DMS79 (cell line): ENCODE measurements at regions not wholly inside any gene's neighbourhood (a gene's known extent, or its start where the extent isn't known, plus 50 kb on each side); places are given as distances from the start of the nearest gene placed in this dataset.
A peak's percentile ranks its signal among the peaks of the same experiment; 100 is the strongest.
"Not testable (repeated sequence)": the region's sequence is repeated elsewhere in the genome, so short reads cannot be mapped to it uniquely, and the experiment has no call there.

ENCODE experiments used
- DNase-seq: peaks from one replicate; lab custom pipeline; 2025; lab: John Stamatoyannopoulos, UW

DNA sequence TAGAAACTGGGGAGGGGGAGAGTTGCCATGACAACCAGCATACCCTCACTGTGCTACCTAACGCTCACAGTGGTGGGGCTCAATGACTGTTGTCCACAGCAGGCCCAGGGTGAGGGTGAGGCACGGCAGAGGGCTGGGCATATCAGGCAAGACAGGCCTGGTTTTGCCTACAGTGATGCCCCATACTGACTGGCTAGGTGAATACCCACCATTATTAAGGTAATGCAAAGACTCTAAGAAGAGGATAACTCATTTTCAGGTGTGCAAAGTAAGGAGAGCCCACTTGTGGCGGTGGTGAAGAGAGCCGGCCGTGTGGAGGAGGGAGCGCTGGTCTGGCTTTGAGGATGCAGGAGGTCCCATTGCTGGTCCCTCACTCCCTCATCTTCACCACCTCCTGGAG is 422.3 kb downstream of the FUT8 start:
- no peak for DNase-seq

DNA sequence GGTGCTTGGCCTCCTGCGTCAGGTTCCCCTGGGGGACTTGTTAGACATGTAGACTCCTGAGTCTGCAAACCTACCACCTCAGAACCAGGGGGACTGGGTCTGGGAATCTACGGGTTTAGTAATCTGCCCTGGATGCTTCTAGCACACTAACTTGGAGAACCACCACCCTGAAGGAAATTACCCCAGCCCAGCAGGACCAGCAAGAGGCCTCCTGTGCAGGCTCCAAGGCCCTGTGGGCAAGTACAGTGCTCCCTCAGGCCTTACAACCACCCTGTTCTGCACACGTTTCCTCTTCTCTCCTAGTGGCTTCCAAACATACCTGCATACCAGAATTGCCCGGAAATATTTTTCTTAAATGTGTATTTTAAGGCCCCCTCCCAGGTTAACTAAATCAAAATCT is 423.0 kb downstream of the FUT8 start:
- no peak for DNase-seq

DNA sequence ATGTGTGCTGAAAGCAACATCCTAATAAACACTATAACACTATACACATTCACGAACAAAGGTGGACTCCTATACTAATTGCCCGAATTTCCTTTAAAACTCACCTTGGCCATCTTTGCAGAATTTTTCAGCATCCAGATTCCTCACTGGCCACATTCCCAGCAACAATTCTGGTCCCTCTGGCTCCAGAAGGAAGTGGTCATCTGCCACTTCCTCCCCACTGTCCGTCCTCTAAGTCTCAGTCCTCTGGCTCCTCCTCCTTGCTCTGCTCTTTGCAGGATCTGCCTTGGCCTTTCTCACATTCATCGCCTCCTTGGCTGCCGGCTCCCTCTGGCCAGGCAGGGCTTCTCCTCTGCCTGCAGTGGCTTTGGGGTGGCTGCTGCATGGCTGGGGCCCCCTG is 426.0 kb downstream of the FUT8 start:
- no peak for DNase-seq

DNA sequence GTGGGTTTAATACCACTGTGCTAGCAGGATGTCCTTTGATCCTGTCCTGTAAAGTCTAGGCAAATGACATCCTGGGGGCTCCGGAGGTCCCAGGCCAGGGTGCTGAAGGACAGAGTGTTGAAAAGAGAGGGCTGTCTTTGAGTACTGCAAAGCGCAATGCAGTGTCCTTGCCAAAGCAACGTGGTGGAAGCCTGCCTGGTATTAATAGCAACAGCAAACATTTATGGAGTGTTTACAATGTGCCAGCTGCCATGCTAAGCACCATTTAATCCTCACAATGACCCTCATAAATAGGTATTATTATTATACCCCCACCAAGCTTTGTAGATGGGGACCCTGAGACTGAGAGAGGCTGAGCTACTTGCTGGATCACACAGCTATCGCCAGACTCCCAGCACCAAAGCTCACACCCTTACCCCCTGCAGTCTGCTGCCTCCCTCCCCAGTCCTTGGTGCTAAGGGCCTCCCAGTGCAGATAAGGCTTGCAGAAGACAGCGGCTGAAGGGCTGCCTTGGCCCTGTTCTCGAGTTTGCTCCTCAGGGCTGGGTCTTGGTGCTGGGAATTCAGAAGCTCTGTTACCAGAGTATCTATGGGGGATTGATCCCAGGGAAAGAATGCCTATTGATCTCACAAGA is 427.7 kb downstream of the FUT8 start:
- peak; percentile 98 for DNase-seq

DNA sequence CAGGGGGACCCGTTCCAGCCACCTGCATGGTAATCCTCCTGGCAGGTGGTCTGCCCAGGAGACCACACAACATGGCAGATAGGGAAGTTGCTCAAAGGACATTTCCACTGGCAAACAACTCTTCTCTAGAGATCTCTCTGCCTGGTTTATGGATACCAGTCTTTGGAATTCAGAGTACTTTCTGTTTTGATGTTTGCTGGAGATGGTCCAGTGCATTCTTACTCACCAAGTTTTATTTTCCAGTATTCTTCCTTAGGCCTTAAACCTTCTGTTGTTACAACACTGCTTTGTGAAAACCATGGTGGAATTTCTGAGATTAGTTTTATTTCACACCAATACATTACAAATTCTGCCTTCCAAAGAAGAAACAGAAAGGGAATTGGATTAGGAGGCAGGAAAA is 428.3 kb downstream of the FUT8 start:
- DNase-seq, result peak; percentile 52

DNA sequence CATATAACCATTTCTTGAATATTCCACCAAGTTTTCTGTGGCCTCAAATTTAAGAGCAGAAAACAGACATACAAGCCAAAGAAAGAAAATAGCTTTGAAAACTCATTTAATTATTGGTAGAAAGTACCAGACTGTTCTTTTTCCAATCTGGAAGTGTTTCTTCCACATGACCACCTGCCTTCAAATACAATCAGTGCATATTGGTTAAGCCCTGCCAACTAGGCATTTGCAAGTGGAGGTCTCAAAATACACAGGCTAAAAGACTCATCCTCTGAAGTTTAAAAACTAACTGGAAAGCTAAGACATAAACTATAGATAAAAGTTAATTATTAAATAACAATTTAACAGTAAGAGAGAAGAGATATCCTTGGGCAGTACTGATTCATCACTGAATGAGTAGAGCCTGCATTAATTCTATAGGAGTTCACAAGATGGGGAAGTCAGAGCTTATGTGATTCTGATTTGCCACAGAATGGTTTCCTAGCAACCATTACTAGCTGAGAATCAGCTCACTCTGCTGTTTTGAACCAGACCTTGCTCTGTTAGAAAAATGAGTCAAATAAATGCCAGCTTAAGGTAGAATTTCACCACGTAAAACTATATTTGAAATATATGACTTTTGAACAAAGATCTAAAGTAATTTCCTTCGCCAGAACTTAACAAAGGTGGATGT is 433.8 kb downstream of the FUT8 start:
- peak; percentile 33 for DNase-seq

DNA sequence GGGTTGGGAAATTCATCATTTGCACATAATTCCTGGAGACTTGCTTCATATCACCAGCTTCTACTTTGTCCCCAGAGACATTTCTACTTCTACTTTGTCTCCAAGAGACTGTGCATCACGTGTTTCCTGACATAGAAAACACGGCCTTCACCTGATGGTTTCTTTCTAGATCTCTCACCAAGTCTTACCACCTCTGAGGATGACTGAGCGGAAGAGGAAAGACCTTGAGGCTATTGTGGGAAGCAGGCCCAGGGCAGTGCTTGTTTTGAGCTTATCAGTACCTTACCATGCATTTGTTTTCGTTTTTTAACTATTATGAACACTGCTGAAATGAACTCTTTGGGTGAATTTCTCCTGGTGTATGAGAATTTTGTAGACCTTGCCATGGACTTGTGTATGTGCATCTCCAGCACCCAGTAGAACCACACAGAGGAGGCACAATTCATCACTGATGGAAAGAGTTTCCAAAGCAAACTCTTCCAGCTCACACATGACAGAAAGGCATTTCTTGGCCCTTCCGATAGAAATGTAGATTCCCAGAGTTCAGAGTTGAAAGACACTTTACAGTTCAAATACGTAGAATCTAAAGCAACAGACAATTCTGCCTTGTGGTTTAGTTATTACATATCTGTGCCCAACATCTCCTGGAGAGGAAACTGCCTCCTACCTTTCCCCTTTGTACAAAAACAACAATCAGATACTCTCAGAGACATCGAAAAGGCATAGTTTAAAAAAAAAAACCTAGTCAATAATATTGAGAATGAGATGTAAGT is 434.7 kb downstream of the FUT8 start:
- DNase-seq, result no peak

DNA sequence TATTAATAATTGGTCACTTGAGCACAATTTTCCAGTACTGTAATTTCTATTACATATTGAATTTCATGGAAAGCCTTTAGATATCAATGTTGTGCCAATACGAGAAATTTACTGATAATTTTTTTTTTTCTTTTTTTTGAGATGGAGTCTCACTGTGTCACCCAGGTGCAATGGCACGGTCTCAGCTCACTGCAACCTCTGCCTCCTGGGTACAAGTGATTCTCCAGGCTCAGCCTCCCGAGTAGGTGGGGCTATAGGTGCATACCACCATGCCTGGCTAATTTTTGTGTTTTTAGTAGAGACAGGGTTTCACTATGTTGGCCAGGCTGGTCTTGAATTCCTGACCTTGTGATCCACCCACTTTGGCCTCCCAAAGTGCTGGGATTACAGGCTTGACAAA is 435.4 kb downstream of the FUT8 start:
- not testable (repeated sequence) for DNase-seq

DNA sequence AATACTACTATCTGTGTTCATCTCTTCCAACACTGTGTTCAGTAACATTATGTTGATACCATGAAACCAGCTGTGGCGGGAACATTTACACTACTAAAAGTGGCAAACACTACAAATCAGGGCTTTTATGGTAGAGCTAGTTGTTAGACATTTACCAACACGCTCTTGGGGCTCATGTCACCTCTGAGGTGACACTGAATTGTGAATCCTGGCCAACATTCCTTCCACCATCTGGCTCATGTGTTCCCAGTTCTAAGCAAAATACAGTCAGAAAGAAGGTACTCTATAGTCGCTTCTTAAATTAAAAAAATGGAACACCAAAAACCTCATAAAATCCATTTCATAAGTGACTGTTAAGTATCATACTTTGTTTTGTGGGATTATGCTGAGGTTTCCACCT is 436.6 kb downstream of the FUT8 start:
- DNase-seq, result no peak

DNA sequence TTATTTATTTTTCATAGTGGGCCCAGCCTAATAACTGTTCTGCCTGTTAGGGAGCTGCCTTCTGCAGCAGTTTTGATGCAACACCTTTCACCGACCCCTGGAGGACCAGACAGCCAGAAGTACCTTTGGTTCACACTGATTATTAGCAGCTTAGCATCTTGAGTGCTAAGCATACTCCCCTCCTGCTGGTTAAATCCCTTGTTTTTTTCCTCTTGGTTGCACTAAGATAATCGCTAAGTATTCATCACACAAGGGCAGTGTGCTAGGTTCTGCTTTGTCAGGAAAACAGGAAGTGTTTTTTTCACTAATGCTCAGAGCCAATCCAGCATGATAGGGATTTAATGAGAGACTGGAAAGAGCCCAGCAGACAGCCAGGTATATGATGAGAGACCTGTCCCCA is 437.0 kb downstream of the FUT8 start:
- DNase-seq, result peak; percentile 67

DNA sequence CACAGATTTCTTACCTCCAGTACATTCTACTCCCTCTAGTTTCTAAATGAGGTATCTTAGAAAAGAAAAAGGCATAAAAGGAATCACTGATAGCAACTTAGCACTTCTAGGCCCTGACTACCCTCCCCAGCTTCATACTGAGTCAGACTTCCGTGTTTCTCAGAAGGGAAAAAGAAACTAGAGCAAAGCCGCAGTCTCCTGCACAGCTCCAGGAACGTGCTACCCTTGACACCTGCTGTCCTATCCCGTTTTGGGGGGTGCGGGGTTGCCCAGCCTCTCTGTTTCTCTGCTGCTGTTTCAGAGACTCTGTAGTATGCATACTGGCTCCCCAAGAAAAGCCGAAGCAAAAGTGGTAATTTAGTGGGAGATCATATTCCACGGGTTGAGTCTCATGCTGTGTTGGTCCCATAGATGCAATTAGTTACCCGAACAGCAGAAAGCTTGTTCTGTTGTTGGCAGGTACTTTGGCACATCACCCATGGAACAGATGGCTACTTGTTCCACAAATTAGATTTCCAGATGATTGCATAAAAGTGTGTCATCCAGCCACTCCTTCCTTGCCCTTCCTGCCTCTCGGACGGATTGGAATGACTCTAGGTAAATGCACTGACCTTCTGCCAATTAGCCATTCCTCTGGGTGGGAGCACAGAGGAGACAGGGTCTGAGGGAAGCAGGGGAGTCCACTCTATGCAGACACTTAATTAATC is 438.1 kb downstream of the FUT8 start:
- peak; percentile 59 for DNase-seq

DNA sequence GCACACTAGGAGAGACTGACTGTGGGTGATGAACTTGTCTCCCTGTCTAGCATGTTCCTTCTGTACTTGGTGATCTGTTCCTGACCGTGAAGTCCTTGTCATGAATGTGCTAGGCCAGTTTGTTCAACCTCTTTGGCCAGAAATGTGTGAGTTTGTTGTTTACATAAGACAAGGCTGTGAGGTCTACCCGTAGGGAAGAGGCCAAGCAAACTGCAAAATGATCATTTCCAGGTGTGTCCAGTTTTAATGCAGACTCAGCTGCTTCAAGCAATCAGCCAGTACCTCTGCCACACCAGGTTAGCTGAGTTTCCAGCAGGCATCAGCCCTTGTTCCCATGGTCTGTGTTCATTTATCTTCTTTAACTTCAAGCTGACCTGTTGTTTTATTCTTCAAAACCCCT is 440.2 kb downstream of the FUT8 start:
- no peak for DNase-seq

DNA sequence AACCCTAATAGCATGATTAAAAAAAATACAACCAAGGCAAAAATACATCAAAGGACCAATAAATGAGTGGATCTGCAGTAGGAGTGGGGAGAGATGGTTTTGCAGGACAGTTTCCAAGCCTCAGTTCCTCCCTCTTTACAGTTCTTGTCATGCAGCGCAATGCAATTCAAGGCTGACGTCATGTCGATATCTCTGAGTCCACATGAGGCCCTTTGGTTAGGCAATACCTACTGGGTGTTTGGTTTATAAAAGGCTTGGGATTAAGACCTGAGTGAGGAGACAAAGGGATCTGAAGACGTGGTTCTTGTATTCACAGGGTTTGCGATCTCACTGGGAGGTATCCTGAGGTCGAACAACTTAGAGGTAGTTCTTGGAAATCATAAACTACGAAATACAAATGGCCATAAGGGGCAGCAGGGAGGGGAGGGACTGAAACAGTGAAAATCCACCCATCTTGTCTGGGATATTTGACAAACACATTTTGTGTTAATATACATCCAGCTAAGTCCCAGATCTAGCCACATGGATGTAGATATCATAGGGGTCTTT is 441.0 kb downstream of the FUT8 start:
- DNase-seq, result no peak

DNA sequence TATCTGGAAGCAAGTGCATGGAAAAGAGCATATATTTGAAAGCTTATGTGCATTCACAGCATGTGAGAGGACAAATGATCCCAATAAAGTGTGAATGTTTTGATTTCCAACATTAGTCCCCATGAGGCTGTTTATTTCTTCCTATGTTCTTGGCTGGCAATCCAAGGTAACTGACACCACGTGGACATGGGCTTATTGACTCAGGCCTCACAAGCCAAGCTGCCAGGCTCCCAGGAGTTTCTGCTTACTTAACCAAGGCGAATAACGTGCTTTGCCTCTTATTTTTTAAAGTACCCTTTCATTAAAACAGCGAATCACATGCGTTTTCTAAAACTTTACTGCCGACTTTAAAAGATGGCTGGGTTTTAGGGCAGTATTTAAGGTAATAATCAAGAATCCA is 441.7 kb downstream of the FUT8 start:
- no peak for DNase-seq

DNA sequence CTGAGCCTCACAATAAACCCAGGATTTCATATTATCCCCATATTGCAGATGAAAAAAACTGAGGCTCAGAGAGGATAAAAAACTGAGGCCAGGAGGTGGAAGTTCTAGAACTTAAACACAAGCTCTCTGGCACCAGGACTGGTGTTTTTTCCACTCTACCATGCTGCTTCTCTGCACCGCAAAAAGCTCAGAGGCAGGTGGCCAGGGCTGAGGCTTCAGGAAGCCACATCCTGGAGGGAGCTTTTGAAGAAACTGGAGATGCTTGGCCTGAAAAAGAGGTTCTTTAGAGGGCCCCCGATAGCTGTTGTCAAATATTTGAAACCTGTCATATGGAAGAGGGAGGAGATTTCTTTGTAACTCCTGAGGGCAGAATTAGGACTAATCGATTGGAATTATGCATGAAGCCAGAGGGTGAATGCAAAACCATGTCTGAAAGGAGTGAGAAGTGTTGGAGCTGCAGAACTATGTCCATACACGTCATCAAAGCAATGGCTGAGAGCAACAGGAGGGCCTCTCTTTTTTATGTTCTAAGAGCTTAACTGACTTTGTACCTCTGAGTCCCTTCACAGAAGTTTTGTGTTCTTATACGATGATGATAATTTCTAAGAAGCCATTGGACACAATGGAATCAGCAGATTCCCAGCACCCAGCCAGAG is 448.6 kb downstream of the FUT8 start:
- no peak for DNase-seq

DNA sequence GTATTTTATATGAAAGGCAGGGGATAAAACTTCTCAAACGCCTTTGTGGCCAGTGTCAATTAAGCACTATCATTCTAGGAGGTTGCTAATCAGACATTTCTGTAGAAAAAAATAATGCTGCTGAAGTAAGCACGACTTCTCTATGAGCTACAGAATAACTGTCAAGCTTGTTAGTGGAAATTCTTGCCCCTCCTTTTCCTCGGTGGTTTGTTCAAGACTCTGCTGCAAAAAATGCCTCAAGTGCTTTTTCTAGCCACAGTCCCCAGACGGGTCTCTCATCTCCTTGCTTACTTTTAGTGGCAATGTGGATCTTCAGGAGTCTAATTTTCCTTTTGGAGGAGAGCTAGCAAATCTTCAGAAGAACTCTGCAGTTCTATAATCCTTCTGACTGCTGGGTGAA is 452.0 kb downstream of the FUT8 start:
- DNase-seq, result peak; percentile 2

DNA sequence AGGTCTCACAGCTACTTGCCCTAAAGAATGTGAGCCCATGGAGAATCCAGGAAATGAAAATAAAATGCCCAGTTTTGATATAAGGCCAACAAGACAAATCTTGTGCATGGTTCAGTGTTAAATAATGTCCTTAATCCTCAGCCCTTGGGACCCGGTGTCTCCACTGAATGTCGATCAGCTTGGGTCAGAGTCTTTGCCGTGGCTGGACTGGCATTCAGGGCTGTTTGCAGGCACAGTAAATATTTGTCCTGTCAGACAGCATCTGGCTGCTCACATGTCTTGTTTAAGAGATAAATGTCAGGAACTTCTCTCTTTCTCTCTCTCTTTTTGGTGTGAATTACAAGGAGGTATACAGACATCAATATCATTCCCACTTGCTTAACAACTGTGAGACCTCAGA is 452.5 kb downstream of the FUT8 start:
- DNase-seq, result no peak

DNA sequence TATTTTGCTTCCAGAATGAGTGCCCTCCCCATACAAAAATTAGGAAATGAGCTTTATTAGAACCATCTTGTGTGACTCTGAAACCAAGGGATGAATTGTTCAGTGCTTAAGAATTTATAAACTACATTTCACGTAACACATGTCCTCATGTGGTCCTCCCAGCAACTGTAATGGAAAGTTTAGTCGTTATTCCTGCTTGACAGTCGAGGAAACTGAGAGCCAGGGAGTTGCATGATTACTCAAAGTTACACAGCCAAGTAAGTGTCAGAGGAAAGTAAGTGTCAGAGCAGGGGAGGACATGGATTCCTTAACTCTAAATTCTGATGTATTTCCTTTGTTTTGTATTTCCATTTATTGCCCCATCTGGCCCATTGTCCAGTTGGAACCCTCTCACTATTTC is 453.9 kb downstream of the FUT8 start:
- DNase-seq, result no peak

DNA sequence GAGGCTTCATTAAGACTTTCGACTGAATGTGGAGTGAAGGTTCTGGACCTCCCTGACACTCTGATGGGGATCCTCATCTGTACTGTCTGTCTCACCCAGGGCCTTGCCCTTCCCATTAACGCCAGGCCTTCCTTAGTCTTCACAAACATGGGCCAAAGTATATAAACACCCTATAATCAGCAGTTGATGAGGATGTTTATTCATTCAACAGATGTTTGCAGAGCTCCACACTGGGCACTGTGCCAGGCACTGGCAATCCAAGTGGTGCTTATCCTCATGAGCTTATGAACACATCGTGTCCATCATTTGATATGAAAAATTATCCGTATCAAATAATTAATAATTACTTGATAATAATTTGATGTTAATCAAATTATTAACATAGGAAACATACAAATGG is 454.4 kb downstream of the FUT8 start:
- DNase-seq, result peak; percentile 55

DNA sequence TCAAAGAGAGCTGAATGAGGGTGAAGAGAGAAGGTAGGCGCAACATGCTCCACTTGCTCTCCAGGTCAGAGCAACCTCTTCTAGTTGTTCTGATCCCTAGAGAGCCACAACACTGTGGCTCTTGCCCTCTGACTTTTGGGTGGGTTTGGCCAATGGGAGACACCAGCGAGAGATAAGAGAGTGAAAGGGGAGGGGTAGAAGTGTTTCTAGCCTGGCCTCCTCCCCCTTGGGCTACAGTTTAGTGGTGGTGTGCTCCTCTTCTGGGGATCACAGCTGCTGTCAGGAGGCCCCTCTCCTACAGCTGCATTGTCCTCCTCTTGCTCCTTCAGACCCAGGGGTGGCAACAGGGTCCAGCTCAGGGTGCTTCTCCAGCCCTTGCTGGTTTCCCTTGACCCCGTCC is 454.8 kb downstream of the FUT8 start:
- no peak for DNase-seq

DNA sequence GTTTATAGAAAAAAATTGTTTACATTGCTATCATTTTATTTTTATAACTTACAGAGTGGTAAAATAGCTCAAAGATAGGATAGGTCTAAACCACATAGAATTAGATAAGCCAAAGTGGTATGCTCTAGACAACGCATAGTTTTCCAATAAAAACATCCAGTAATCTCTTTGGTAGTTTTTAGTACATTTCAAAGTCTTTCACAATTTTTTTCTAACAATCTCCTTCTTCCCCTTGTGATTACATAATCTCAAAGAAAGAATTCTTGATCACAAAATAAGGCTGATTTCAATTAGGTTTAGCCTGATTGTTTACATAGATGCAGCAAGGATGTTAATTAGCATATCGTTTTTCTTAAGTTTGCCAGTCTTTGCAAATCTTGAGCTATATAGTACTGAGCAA is 460.0 kb downstream of the FUT8 start:
- DNase-seq, result no peak

DNA sequence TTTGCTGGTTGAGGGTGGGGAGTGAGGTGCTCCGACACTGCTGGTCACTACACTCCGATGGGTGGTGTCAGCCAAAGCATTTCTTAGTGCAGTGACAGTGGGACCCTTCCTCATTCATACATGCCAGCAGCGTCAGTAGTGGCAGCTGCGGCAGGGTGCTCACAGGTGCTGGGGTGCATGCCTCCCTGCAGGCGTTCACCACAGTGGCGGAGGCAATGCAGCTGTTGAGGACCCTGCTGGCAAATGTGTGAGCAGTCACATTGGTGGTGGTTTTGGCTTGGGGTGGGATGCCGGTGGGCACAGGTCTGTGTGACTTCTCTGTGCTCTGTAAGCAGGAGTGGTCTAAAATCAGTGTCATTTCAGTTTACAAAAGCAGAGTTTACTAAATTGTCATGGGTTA is 464.6 kb downstream of the FUT8 start:
- DNase-seq, result no peak
